H1 (cell line): ENCODE measurements at regions not wholly inside any gene's neighbourhood (a gene's known extent, or its start where the extent isn't known, plus 50 kb on each side); places are given as distances from the start of the nearest gene placed in this dataset.

ENCODE experiments used
- CTCF ChIA-PET: fragments of 300-600 bp; sonication (Branson Sonifier 250); formaldehyde crosslinking; loops from one replicate; lab custom pipeline; 2021; ENCODE audit not compliant: partially characterized antibody; lab: Charles Lee
- POLR2A ChIA-PET: fragments of 300-600 bp; sonication (Branson Sonifier 250); formaldehyde crosslinking; loops from one replicate; lab custom pipeline; 2021; ENCODE audit warnings: inconsistent platforms; ENCODE audit not compliant: partially characterized antibody; lab: Charles Lee
- DNase-seq, 2 experiments: peaks; one replicate each; pipeline versions ENCODE4 v3.0.0 to v3.0.0-alpha.2; 2010 to 2022; ENCODE audit warnings: low spot score in 2 of 2, low read depth in 1 of 2, mixed read lengths in 1 of 2
- FAIRE-seq: peaks from 2 replicates; lab custom pipeline; 2011; peaks lifted over from hg19 to GRCh38; lab: Jason Lieb, UNC
- H2AFZ ChIP-seq: 2 replicates; pipeline ENCODE4 v1.8.1; 2012; ENCODE audit warnings: low read length, inconsistent platforms
- H2AK5ac ChIP-seq: 2 replicates; pipeline ENCODE4 v1.6.1; 2013; ENCODE audit warnings: low read depth, low read length
- H2BK120ac ChIP-seq: replicated peaks from 2 replicates; pipeline ENCODE3; 2013; ENCODE audit warnings: low read depth, low read length, inconsistent platforms
- H2BK12ac ChIP-seq: 2 replicates; pipeline ENCODE4 v1.6.1; 2013; ENCODE audit warnings: low read depth, low read length
- H2BK15ac ChIP-seq: 2 replicates; pipeline ENCODE4 v1.6.1; 2013; ENCODE audit warnings: low read length
- H2BK20ac ChIP-seq: 2 replicates; pipeline ENCODE4 v1.6.1; 2013; ENCODE audit warnings: low read length
- H2BK5ac ChIP-seq: 2 replicates; pipeline ENCODE4 v1.6.1; 2013; ENCODE audit warnings: low read depth, low read length
- H3K14ac ChIP-seq: 2 replicates; pipeline ENCODE4 v1.6.1; 2013; ENCODE audit warnings: inconsistent platforms; ENCODE audit not compliant: insufficient read length
- H3K18ac ChIP-seq: 2 replicates; pipeline ENCODE4 v1.6.1; 2013; ENCODE audit warnings: low read length; ENCODE audit errors: extremely low read depth
- H3K23ac ChIP-seq: 2 replicates; pipeline ENCODE4 v1.6.1; 2013; ENCODE audit warnings: inconsistent platforms; ENCODE audit not compliant: insufficient read length
- H3K23me2 ChIP-seq: 2 replicates; pipeline ENCODE4 v1.6.1; 2013; ENCODE audit warnings: low read depth, low read length
- H3K27ac ChIP-seq: 2 replicates; pipeline ENCODE4 v1.6.1; 2011; ENCODE audit warnings: low read depth, low read length, inconsistent platforms
- H3K27me3 ChIP-seq, 4 experiments: replicated peaks in 1 of 4; 1 replicate in 1 of 4; 2 replicates in 3 of 4; pipeline versions ENCODE4 v1.6.1 to v1.8.1; 2011 to 2013; ENCODE audit warnings: low read length in 3 of 4, mild to moderate bottlenecking in 3 of 4, inconsistent platforms in 2 of 4, mixed read lengths in 2 of 4, moderate library complexity in 1 of 4; ENCODE audit not compliant: control insufficient read depth in 3 of 4, insufficient read depth in 3 of 4; ENCODE audit errors: extremely low read depth in 1 of 4
- H3K36me3 ChIP-seq, 4 experiments: 2 replicates each; pipeline versions ENCODE4 v1.6.1 to v1.8.1; 2011 to 2013; ENCODE audit warnings: mild to moderate bottlenecking in 4 of 4, low read length in 3 of 4, moderate library complexity in 2 of 4, control low read depth in 1 of 4, inconsistent platforms in 1 of 4; ENCODE audit not compliant: insufficient read depth in 4 of 4, control insufficient read depth in 2 of 4
- H3K4ac ChIP-seq: replicated peaks from 2 replicates; pipeline ENCODE3; 2013; ENCODE audit warnings: low read length, low read depth, mixed read lengths, inconsistent platforms; ENCODE audit not compliant: insufficient read length
- H3K4me1 ChIP-seq, 4 experiments: replicated peaks in 1 of 4; 1 replicate in 1 of 4; 2 replicates in 3 of 4; pipeline versions ENCODE4 v1.6.1 to v1.8.1; 2011 to 2013; ENCODE audit warnings: low read length in 3 of 4, inconsistent platforms in 2 of 4, mixed read lengths in 1 of 4; ENCODE audit not compliant: insufficient read depth in 4 of 4, control insufficient read depth in 3 of 4
- H3K4me2 ChIP-seq, 2 experiments: 2 replicates each; pipeline versions ENCODE4 v1.6.1 to v1.8.1; 2011 to 2013; ENCODE audit warnings: low read depth in 2 of 2, low read length in 2 of 2, control low read depth in 1 of 2, inconsistent platforms in 1 of 2, mild to moderate bottlenecking in 1 of 2; ENCODE audit not compliant: insufficient read depth in 1 of 2
- H3K4me3 ChIP-seq, 4 experiments: fragments of 200-600, 300-600 bp in 1 of 4; sonication (generic), shearing (Covaris generic), sonication (Bioruptor Twin) in 1 of 4; 2 replicates each; pipeline versions ENCODE4 v1.5.1 to v1.8.1; 2011 to 2016; ENCODE audit warnings: low read length in 4 of 4, low read depth in 3 of 4, control low read depth in 2 of 4, inconsistent platforms in 2 of 4, mild to moderate bottlenecking in 2 of 4, mixed read lengths in 1 of 4, moderate library complexity in 1 of 4; ENCODE audit not compliant: insufficient read depth in 2 of 4; ENCODE audit errors: extremely low read depth in 1 of 4
- H3K56ac ChIP-seq: replicated peaks from 2 replicates; pipeline ENCODE3; 2013; ENCODE audit warnings: low read depth, mild to moderate bottlenecking, mixed read lengths, low read length, inconsistent platforms; ENCODE audit not compliant: insufficient read length
- H3K79me1 ChIP-seq: 2 replicates; pipeline ENCODE4 v1.6.1; 2013; ENCODE audit warnings: low read depth, low read length, control low read depth
- H3K79me2 ChIP-seq, 2 experiments: 2 replicates each; pipeline versions ENCODE4 v1.6.1 to v1.8.1; 2012 to 2013; ENCODE audit warnings: low read length in 2 of 2, mild to moderate bottlenecking in 2 of 2, inconsistent platforms in 1 of 2; ENCODE audit not compliant: insufficient read depth in 2 of 2, control insufficient read depth in 1 of 2
- H3K9ac ChIP-seq, 4 experiments: replicated peaks in 1 of 4; 1 replicate in 1 of 4; 2 replicates in 3 of 4; pipeline versions ENCODE4 v1.6.1 to v1.8.1; 2011 to 2013; ENCODE audit warnings: low read depth in 3 of 4, low read length in 3 of 4, control low read depth in 2 of 4, mild to moderate bottlenecking in 2 of 4, moderate library complexity in 2 of 4, inconsistent platforms in 1 of 4; ENCODE audit errors: extremely low read depth in 1 of 4
- H3K9me3 ChIP-seq, 2 experiments: 2 replicates each; pipeline versions ENCODE4 v1.6.1 to v1.8.1; 2012 to 2013; ENCODE audit warnings: mild to moderate bottlenecking in 2 of 2, moderate library complexity in 2 of 2, control low read depth in 1 of 2, inconsistent platforms in 1 of 2, low read depth in 1 of 2, low read length in 1 of 2, mixed read lengths in 1 of 2; ENCODE audit not compliant: insufficient read depth in 2 of 2
- H4K20me1 ChIP-seq, 2 experiments: replicated peaks in 1 of 2; 2 replicates each; pipeline versions ENCODE3 to v1.8.1; 2011 to 2013; ENCODE audit warnings: inconsistent platforms in 2 of 2, low read length in 2 of 2, mild to moderate bottlenecking in 1 of 2; ENCODE audit not compliant: insufficient read depth in 2 of 2, control insufficient read depth in 1 of 2
- H4K5ac ChIP-seq: 2 replicates; pipeline ENCODE4 v1.6.1; 2013; ENCODE audit warnings: low read length, low read depth, mixed read lengths, inconsistent platforms; ENCODE audit not compliant: insufficient read length
- H4K8ac ChIP-seq: 2 replicates; pipeline ENCODE4 v1.8.0; 2013; ENCODE audit warnings: mild to moderate bottlenecking, moderate library complexity, low read length, inconsistent platforms; ENCODE audit not compliant: insufficient read depth; ENCODE audit errors: extremely low read depth
- H4K91ac ChIP-seq: replicated peaks from 2 replicates; pipeline ENCODE3; 2013; ENCODE audit warnings: low read length, mixed read lengths, inconsistent platforms; ENCODE audit not compliant: insufficient read length
- ASH2L ChIP-seq: fragments of 200-600, 300-600 bp; sonication (generic); IDR thresholded peaks from one replicate; pipeline ENCODE4 v1.7.1; 2017; ENCODE audit warnings: low read length
- ATF3 ChIP-seq: IDR thresholded peaks from 2 replicates; pipeline ENCODE4 v1.6.1; 2011; ENCODE audit warnings: low read depth, mild to moderate bottlenecking, low read length; ENCODE audit not compliant: insufficient read depth
- BACH1 ChIP-seq: IDR thresholded peaks from 2 replicates; pipeline ENCODE4 v1.6.1; 2012; ENCODE audit warnings: low read length, improper control_type of control experiment
- BCL11A ChIP-seq, 2 experiments: IDR thresholded peaks; one replicate each; pipeline ENCODE4 v1.6.1; 2011; ENCODE audit warnings: low read depth in 2 of 2, low read length in 2 of 2, mild to moderate bottlenecking in 2 of 2
- FOSL1 ChIP-seq: IDR thresholded peaks from 2 replicates; pipeline ENCODE4 v1.6.1; 2011; ENCODE audit warnings: mild to moderate bottlenecking, low read depth, low read length, moderate library complexity; ENCODE audit not compliant: insufficient read depth
- GTF2F1 ChIP-seq: IDR thresholded peaks from 2 replicates; pipeline ENCODE4 v1.6.1; 2012; ENCODE audit warnings: low read depth, low read length, improper control_type of control experiment, borderline replicate concordance
- JUN ChIP-seq: IDR thresholded peaks from 2 replicates; pipeline ENCODE4 v1.6.1; 2011; ENCODE audit warnings: low read depth, mild to moderate bottlenecking, improper control_type of control experiment, low read length
- NRF1 ChIP-seq: IDR thresholded peaks from 2 replicates; pipeline ENCODE4 v1.6.1; 2011; ENCODE audit warnings: mild to moderate bottlenecking, low read depth, low read length, improper control_type of control experiment
- PHF8 ChIP-seq: fragments of 200-600 bp; sonication (generic); conservative IDR thresholded peaks from 2 replicates; pipeline ENCODE4 v1.7.1; 2012; ENCODE audit warnings: low read depth, mild to moderate bottlenecking, inconsistent platforms, low read length, moderate library complexity
- POLR2AphosphoS5 ChIP-seq: IDR thresholded peaks from 2 replicates; pipeline ENCODE4 v1.6.1; 2011; ENCODE audit warnings: low read depth, low read length
- SAP30 ChIP-seq: fragments of 300-600 bp; sonication (generic); IDR thresholded peaks from 2 replicates; pipeline ENCODE4 v1.7.1; 2012; ENCODE audit warnings: low read length, moderate library complexity, mild to moderate bottlenecking, inconsistent platforms; ENCODE audit not compliant: insufficient read depth, insufficient replicate concordance
- SIN3A ChIP-seq, 2 experiments: IDR thresholded peaks in 1 of 2; conservative IDR thresholded peaks in 1 of 2; 2 replicates each; pipeline ENCODE4 v1.6.1; 2011 to 2012; ENCODE audit warnings: low read length in 2 of 2, improper control_type of control experiment in 1 of 2, low read depth in 1 of 2, mild to moderate bottlenecking in 1 of 2
- SIRT6 ChIP-seq: IDR thresholded peaks from one replicate; pipeline ENCODE4 v1.7.1; 2012; ENCODE audit warnings: low read length, inconsistent platforms
- SIX5 ChIP-seq: IDR thresholded peaks from 2 replicates; pipeline ENCODE4 v1.6.1; 2011; ENCODE audit warnings: mild to moderate bottlenecking, low read depth, low read length
- YY1 ChIP-seq: IDR thresholded peaks from 2 replicates; pipeline ENCODE4 v1.6.1; 2011; ENCODE audit warnings: low read depth, mild to moderate bottlenecking, low read length
- WGBS, 2 experiments: shearing (Covaris generic) in 1 of 2; methylation state at CpG; one replicate each; pipeline versions ENCODE4 v1.1.6 to v1.1.7; 2013 to 2015; ENCODE audit warnings: low lambda C conversion rate in 2 of 2, mixed read lengths in 2 of 2, inconsistent platforms in 1 of 2, low coverage in 1 of 2, missing lambda C conversion rate in 1 of 2; ENCODE audit not compliant: insufficient replicate concordance in 2 of 2, insufficient coverage in 1 of 2, insufficient read length in 1 of 2; ENCODE audit errors: extremely low coverage in 1 of 2, missing lambda C conversion rate in 1 of 2; 5-methylcytosine and 5-hydroxymethylcytosine counted together

- peaks cover 0 to 4% (median 2%) of the 10 kb centered on the region in 4 experiments; a peak in 5 of 7 replicates for H3K4me1 ChIP-seq
- no peak overlapping the region for H4K91ac ChIP-seq
- H3K79me1 ChIP-seq: no peaks in the 10 kb centered on the region
- no peak overlapping the region for H2BK15ac ChIP-seq
- H4K5ac ChIP-seq: no peak overlapping the region
- no peak overlapping the region for H2AK5ac ChIP-seq
- FAIRE-seq (no peak), DNase-seq (no peak)
- no peak overlapping the region for H4K8ac ChIP-seq
- no peak overlapping the region for H2AFZ ChIP-seq
- H3K4ac ChIP-seq: no peak overlapping the region
- no peak overlapping the region for H3K23ac ChIP-seq
- no peak overlapping the region for H3K9ac ChIP-seq
- ChIA-PET POLR2A (no interaction called here), CTCF (interaction anchor here (0.6 to 1.8 kb wide), 4 partner anchors 13 to 427 kb away, joined by 3 to 7 read pairs (median 3); no protein-coding TSS in a partner anchor)
- H3K4me3 ChIP-seq: no peak overlapping the region
- H4K20me1 ChIP-seq: no peaks in the 10 kb centered on the region
- no peak overlapping the region for H3K56ac ChIP-seq
- H2BK20ac ChIP-seq: no peak overlapping the region
- no peak overlapping the region for H2BK12ac ChIP-seq
- H3K79me2 ChIP-seq: no peaks in the 10 kb centered on the region
- H3K18ac ChIP-seq: no peak overlapping the region
- H3K27ac ChIP-seq: no peak overlapping the region
- no peak overlapping the region for H3K14ac ChIP-seq
- H3K36me3 ChIP-seq: no peaks in the 10 kb centered on the region; a peak in 1 of 8 replicates
- H3K27me3 ChIP-seq: no peaks in the 10 kb centered on the region
- H3K23me2 ChIP-seq: no peaks in the 10 kb centered on the region
- no peaks in the 10 kb centered on the region for H3K9me3 ChIP-seq
- no peak overlapping the region for H2BK120ac ChIP-seq
- no peak overlapping the region for H2BK5ac ChIP-seq
- no peak overlapping the region for H3K4me2 ChIP-seq
- WGBS, 2 experiments: 92% methylated on average over 2 of the region's 2 CpGs; no CpG with 5 or more reads in 1 of the 2 experiments
- TF ChIP-seq SIRT6 (no peak), ASH2L (no peak), SIX5 (no peak), BCL11A (IDR thresholded peaks at IDR 0.05; ENCODE audit: low read depth in 2 of 2, low read length in 2 of 2) (no peak), SIN3A (conservative IDR thresholded peaks at IDR 0.05 in 1 of 2, IDR thresholded peaks at IDR 0.05 in 1 of 2; ENCODE audit: low read depth in 1 of 2, low read length in 2 of 2) (no peak), JUN (no peak), GTF2F1 (no peak), PHF8 (no peak), FOSL1 (no peak), YY1 (no peak), ATF3 (no peak), POLR2AphosphoS5 (no peak), BACH1 (no peak), SAP30 (no peak), NRF1 (no peak)
These were observed 97.8 kb downstream of the KDR start for GRCh38 chr4:55027596-55027995.
